H1 (cell line): ENCODE measurements at regions not wholly inside any gene's neighbourhood (a gene's known extent, or its start where the extent isn't known, plus 50 kb on each side); places are given as distances from the start of the nearest gene placed in this dataset.

ENCODE experiments used
- CTCF ChIA-PET: fragments of 300-600 bp; sonication (Branson Sonifier 250); formaldehyde crosslinking; loops from one replicate; lab custom pipeline; 2021; ENCODE audit not compliant: partially characterized antibody; lab: Charles Lee
- POLR2A ChIA-PET: fragments of 300-600 bp; sonication (Branson Sonifier 250); formaldehyde crosslinking; loops from one replicate; lab custom pipeline; 2021; ENCODE audit warnings: inconsistent platforms; ENCODE audit not compliant: partially characterized antibody; lab: Charles Lee
- DNase-seq, 2 experiments: peaks; one replicate each; pipeline versions ENCODE4 v3.0.0 to v3.0.0-alpha.2; 2010 to 2022; ENCODE audit warnings: low spot score in 2 of 2, low read depth in 1 of 2, mixed read lengths in 1 of 2
- FAIRE-seq: peaks from 2 replicates; lab custom pipeline; 2011; peaks lifted over from hg19 to GRCh38; lab: Jason Lieb, UNC
- H2AFZ ChIP-seq: 2 replicates; pipeline ENCODE4 v1.8.1; 2012; ENCODE audit warnings: low read length, inconsistent platforms
- H2AK5ac ChIP-seq: 2 replicates; pipeline ENCODE4 v1.6.1; 2013; ENCODE audit warnings: low read depth, low read length
- H2BK120ac ChIP-seq: replicated peaks from 2 replicates; pipeline ENCODE3; 2013; ENCODE audit warnings: low read depth, low read length, inconsistent platforms
- H2BK12ac ChIP-seq: 2 replicates; pipeline ENCODE4 v1.6.1; 2013; ENCODE audit warnings: low read depth, low read length
- H2BK15ac ChIP-seq: 2 replicates; pipeline ENCODE4 v1.6.1; 2013; ENCODE audit warnings: low read length
- H2BK20ac ChIP-seq: 2 replicates; pipeline ENCODE4 v1.6.1; 2013; ENCODE audit warnings: low read length
- H2BK5ac ChIP-seq: 2 replicates; pipeline ENCODE4 v1.6.1; 2013; ENCODE audit warnings: low read depth, low read length
- H3K14ac ChIP-seq: 2 replicates; pipeline ENCODE4 v1.6.1; 2013; ENCODE audit warnings: inconsistent platforms; ENCODE audit not compliant: insufficient read length
- H3K18ac ChIP-seq: 2 replicates; pipeline ENCODE4 v1.6.1; 2013; ENCODE audit warnings: low read length; ENCODE audit errors: extremely low read depth
- H3K23ac ChIP-seq: 2 replicates; pipeline ENCODE4 v1.6.1; 2013; ENCODE audit warnings: inconsistent platforms; ENCODE audit not compliant: insufficient read length
- H3K23me2 ChIP-seq: 2 replicates; pipeline ENCODE4 v1.6.1; 2013; ENCODE audit warnings: low read depth, low read length
- H3K27ac ChIP-seq: 2 replicates; pipeline ENCODE4 v1.6.1; 2011; ENCODE audit warnings: low read depth, low read length, inconsistent platforms
- H3K27me3 ChIP-seq, 4 experiments: replicated peaks in 1 of 4; 1 replicate in 1 of 4; 2 replicates in 3 of 4; pipeline versions ENCODE4 v1.6.1 to v1.8.1; 2011 to 2013; ENCODE audit warnings: low read length in 3 of 4, mild to moderate bottlenecking in 3 of 4, inconsistent platforms in 2 of 4, mixed read lengths in 2 of 4, moderate library complexity in 1 of 4; ENCODE audit not compliant: control insufficient read depth in 3 of 4, insufficient read depth in 3 of 4; ENCODE audit errors: extremely low read depth in 1 of 4
- H3K36me3 ChIP-seq, 4 experiments: 2 replicates each; pipeline versions ENCODE4 v1.6.1 to v1.8.1; 2011 to 2013; ENCODE audit warnings: mild to moderate bottlenecking in 4 of 4, low read length in 3 of 4, moderate library complexity in 2 of 4, control low read depth in 1 of 4, inconsistent platforms in 1 of 4; ENCODE audit not compliant: insufficient read depth in 4 of 4, control insufficient read depth in 2 of 4
- H3K4ac ChIP-seq: replicated peaks from 2 replicates; pipeline ENCODE3; 2013; ENCODE audit warnings: low read length, low read depth, mixed read lengths, inconsistent platforms; ENCODE audit not compliant: insufficient read length
- H3K4me1 ChIP-seq, 4 experiments: replicated peaks in 1 of 4; 1 replicate in 1 of 4; 2 replicates in 3 of 4; pipeline versions ENCODE4 v1.6.1 to v1.8.1; 2011 to 2013; ENCODE audit warnings: low read length in 3 of 4, inconsistent platforms in 2 of 4, mixed read lengths in 1 of 4; ENCODE audit not compliant: insufficient read depth in 4 of 4, control insufficient read depth in 3 of 4
- H3K4me2 ChIP-seq, 2 experiments: 2 replicates each; pipeline versions ENCODE4 v1.6.1 to v1.8.1; 2011 to 2013; ENCODE audit warnings: low read depth in 2 of 2, low read length in 2 of 2, control low read depth in 1 of 2, inconsistent platforms in 1 of 2, mild to moderate bottlenecking in 1 of 2; ENCODE audit not compliant: insufficient read depth in 1 of 2
- H3K4me3 ChIP-seq, 4 experiments: fragments of 200-600, 300-600 bp in 1 of 4; sonication (generic), shearing (Covaris generic), sonication (Bioruptor Twin) in 1 of 4; 2 replicates each; pipeline versions ENCODE4 v1.5.1 to v1.8.1; 2011 to 2016; ENCODE audit warnings: low read length in 4 of 4, low read depth in 3 of 4, control low read depth in 2 of 4, inconsistent platforms in 2 of 4, mild to moderate bottlenecking in 2 of 4, mixed read lengths in 1 of 4, moderate library complexity in 1 of 4; ENCODE audit not compliant: insufficient read depth in 2 of 4; ENCODE audit errors: extremely low read depth in 1 of 4
- H3K56ac ChIP-seq: replicated peaks from 2 replicates; pipeline ENCODE3; 2013; ENCODE audit warnings: low read depth, mild to moderate bottlenecking, mixed read lengths, low read length, inconsistent platforms; ENCODE audit not compliant: insufficient read length
- H3K79me1 ChIP-seq: 2 replicates; pipeline ENCODE4 v1.6.1; 2013; ENCODE audit warnings: low read depth, low read length, control low read depth
- H3K79me2 ChIP-seq, 2 experiments: 2 replicates each; pipeline versions ENCODE4 v1.6.1 to v1.8.1; 2012 to 2013; ENCODE audit warnings: low read length in 2 of 2, mild to moderate bottlenecking in 2 of 2, inconsistent platforms in 1 of 2; ENCODE audit not compliant: insufficient read depth in 2 of 2, control insufficient read depth in 1 of 2
- H3K9ac ChIP-seq, 4 experiments: replicated peaks in 1 of 4; 1 replicate in 1 of 4; 2 replicates in 3 of 4; pipeline versions ENCODE4 v1.6.1 to v1.8.1; 2011 to 2013; ENCODE audit warnings: low read depth in 3 of 4, low read length in 3 of 4, control low read depth in 2 of 4, mild to moderate bottlenecking in 2 of 4, moderate library complexity in 2 of 4, inconsistent platforms in 1 of 4; ENCODE audit errors: extremely low read depth in 1 of 4
- H3K9me3 ChIP-seq, 2 experiments: 2 replicates each; pipeline versions ENCODE4 v1.6.1 to v1.8.1; 2012 to 2013; ENCODE audit warnings: mild to moderate bottlenecking in 2 of 2, moderate library complexity in 2 of 2, control low read depth in 1 of 2, inconsistent platforms in 1 of 2, low read depth in 1 of 2, low read length in 1 of 2, mixed read lengths in 1 of 2; ENCODE audit not compliant: insufficient read depth in 2 of 2
- H4K20me1 ChIP-seq, 2 experiments: replicated peaks in 1 of 2; 2 replicates each; pipeline versions ENCODE3 to v1.8.1; 2011 to 2013; ENCODE audit warnings: inconsistent platforms in 2 of 2, low read length in 2 of 2, mild to moderate bottlenecking in 1 of 2; ENCODE audit not compliant: insufficient read depth in 2 of 2, control insufficient read depth in 1 of 2
- H4K5ac ChIP-seq: 2 replicates; pipeline ENCODE4 v1.6.1; 2013; ENCODE audit warnings: low read length, low read depth, mixed read lengths, inconsistent platforms; ENCODE audit not compliant: insufficient read length
- H4K8ac ChIP-seq: 2 replicates; pipeline ENCODE4 v1.8.0; 2013; ENCODE audit warnings: mild to moderate bottlenecking, moderate library complexity, low read length, inconsistent platforms; ENCODE audit not compliant: insufficient read depth; ENCODE audit errors: extremely low read depth
- H4K91ac ChIP-seq: replicated peaks from 2 replicates; pipeline ENCODE3; 2013; ENCODE audit warnings: low read length, mixed read lengths, inconsistent platforms; ENCODE audit not compliant: insufficient read length
- ASH2L ChIP-seq: fragments of 200-600, 300-600 bp; sonication (generic); IDR thresholded peaks from one replicate; pipeline ENCODE4 v1.7.1; 2017; ENCODE audit warnings: low read length
- CBX5 ChIP-seq: fragments of 300-800, 300-1000 bp; sonication (generic); IDR thresholded peaks from 2 replicates; pipeline ENCODE4 v1.7.1; 2016; ENCODE audit warnings: antibody characterized with exemption, low read length, low read depth
- CREB1 ChIP-seq: IDR thresholded peaks from 2 replicates; pipeline ENCODE4 v1.6.1; 2012; ENCODE audit warnings: inconsistent platforms
- HDAC6 ChIP-seq: IDR thresholded peaks from one replicate; pipeline ENCODE4 v1.7.1; 2012; ENCODE audit warnings: low read depth, mild to moderate bottlenecking, inconsistent platforms, low read length, moderate library complexity
- NRF1 ChIP-seq: IDR thresholded peaks from 2 replicates; pipeline ENCODE4 v1.6.1; 2011; ENCODE audit warnings: mild to moderate bottlenecking, low read depth, low read length, improper control_type of control experiment
- POLR2A ChIP-seq, 2 experiments: IDR thresholded peaks; 1 replicate in 1 of 2; 2 replicates in 1 of 2; pipeline ENCODE4 v1.6.1; 2011; ENCODE audit warnings: low read depth in 2 of 2, low read length in 2 of 2, mild to moderate bottlenecking in 2 of 2; ENCODE audit errors: control extremely low read depth in 1 of 2
- RAD21 ChIP-seq, 2 experiments: IDR thresholded peaks in 1 of 2; conservative IDR thresholded peaks in 1 of 2; 2 replicates each; pipeline ENCODE4 v1.6.1; 2011; ENCODE audit warnings: low read depth in 2 of 2, low read length in 2 of 2, improper control_type of control experiment in 1 of 2, inconsistent platforms in 1 of 2, mild to moderate bottlenecking in 1 of 2, moderate library complexity in 1 of 2
- RBBP5 ChIP-seq: IDR thresholded peaks from 2 replicates; pipeline ENCODE4 v1.7.1; 2012; ENCODE audit warnings: low read depth, mild to moderate bottlenecking, inconsistent platforms, low read length, moderate library complexity, borderline replicate concordance
- SRF ChIP-seq: IDR thresholded peaks from 2 replicates; pipeline ENCODE4 v1.6.1; 2011; ENCODE audit warnings: mild to moderate bottlenecking, low read depth, low read length, moderate library complexity
- SUZ12 ChIP-seq: fragments of 200-600 bp; sonication (generic); IDR thresholded peaks from 2 replicates; pipeline ENCODE4 v1.6.1; 2012; ENCODE audit warnings: mild to moderate bottlenecking, inconsistent platforms, low read length, moderate library complexity, mixed read lengths
- TAF7 ChIP-seq: optimal IDR thresholded peaks from 2 replicates; pipeline ENCODE3; 2011; ENCODE audit warnings: low read depth, mild to moderate bottlenecking, inconsistent platforms, low read length, moderate library complexity, borderline replicate concordance
- TCF12 ChIP-seq: IDR thresholded peaks from 2 replicates; pipeline ENCODE4 v1.6.1; 2011; ENCODE audit warnings: low read depth, mild to moderate bottlenecking, low read length
- WGBS, 2 experiments: shearing (Covaris generic) in 1 of 2; methylation state at CpG; one replicate each; pipeline versions ENCODE4 v1.1.6 to v1.1.7; 2013 to 2015; ENCODE audit warnings: low lambda C conversion rate in 2 of 2, mixed read lengths in 2 of 2, inconsistent platforms in 1 of 2, low coverage in 1 of 2, missing lambda C conversion rate in 1 of 2; ENCODE audit not compliant: insufficient replicate concordance in 2 of 2, insufficient coverage in 1 of 2, insufficient read length in 1 of 2; ENCODE audit errors: extremely low coverage in 1 of 2, missing lambda C conversion rate in 1 of 2; 5-methylcytosine and 5-hydroxymethylcytosine counted together

- H3K23ac ChIP-seq: no peak overlapping the region
- H3K4ac ChIP-seq: no peak overlapping the region
- no peak overlapping the region for H4K8ac ChIP-seq
- no peak overlapping the region for H3K9ac ChIP-seq
- H3K56ac ChIP-seq: no peak overlapping the region
- peaks cover 0 to 5% (median 1%) of the 10 kb centered on the region in 4 experiments; a peak in 3 of 7 replicates for H3K4me1 ChIP-seq
- TF ChIP-seq CREB1: no peak
- no peak for TF ChIP-seq SUZ12
- no peak for TF ChIP-seq NRF1
- no peak for TF ChIP-seq ASH2L
- TF ChIP-seq HDAC6: no peak
- TF ChIP-seq TCF12: no peak
- no peak for TF ChIP-seq RBBP5
- TF ChIP-seq SRF: no peak
- TF ChIP-seq TAF7: no peak
- TF ChIP-seq CBX5: no peak
- no peak for TF ChIP-seq POLR2A (IDR thresholded peaks at IDR 0.05; ENCODE audit: control extremely low read depth in 1 of 2, low read depth in 2 of 2, low read length in 2 of 2)
- no peak for TF ChIP-seq RAD21 (IDR thresholded peaks at IDR 0.05 in 1 of 2, conservative IDR thresholded peaks at IDR 0.05 in 1 of 2; ENCODE audit: low read depth in 2 of 2, low read length in 2 of 2)
- no peak overlapping the region for H4K91ac ChIP-seq
- no peaks in the 10 kb centered on the region; the same call in 1 of the 2 replicates for H3K23me2 ChIP-seq
- no peak overlapping the region for H2AFZ ChIP-seq
- H3K9me3 ChIP-seq: no peaks in the 10 kb centered on the region
- no peak overlapping the region for H2BK15ac ChIP-seq
- H3K18ac ChIP-seq: no peak overlapping the region
- H2BK5ac ChIP-seq: no peak overlapping the region
- no peak overlapping the region for H3K14ac ChIP-seq
- H3K27ac ChIP-seq: no peak overlapping the region
- H3K79me2 ChIP-seq: no peaks in the 10 kb centered on the region
- no peak overlapping the region for H2AK5ac ChIP-seq
- ChIA-PET POLR2A (no interaction called here), CTCF (interaction anchor here (0.7 kb wide), 1 partner anchor 454 kb away, joined by 3 read pairs; no protein-coding TSS in a partner anchor)
- H3K4me3 ChIP-seq: no peak overlapping the region
- H4K5ac ChIP-seq: no peak overlapping the region
- no peak overlapping the region for H2BK120ac ChIP-seq
- DNase-seq (no peak), FAIRE-seq (no peak)
- H2BK12ac ChIP-seq: no peak overlapping the region
- WGBS, 2 experiments: 92% methylated on average over 3 of the region's 3 CpGs; no CpG with 5 or more reads in 1 of the 2 experiments
- no peaks in the 10 kb centered on the region for H4K20me1 ChIP-seq
- no peaks in the 10 kb centered on the region for H3K36me3 ChIP-seq
- H3K79me1 ChIP-seq: no peaks in the 10 kb centered on the region
- H2BK20ac ChIP-seq: no peak overlapping the region
- no peak overlapping the region for H3K4me2 ChIP-seq
- no peaks in the 10 kb centered on the region for H3K27me3 ChIP-seq
Measured at GRCh38 chr18:75805265-75805664, 377.8 kb upstream of the SMIM21 start.
